ENCODE measurements at regions not wholly inside any gene's neighbourhood (a gene's known extent, or its start where the extent isn't known, plus 50 kb on each side); places are given as distances from the start of the nearest gene placed in this dataset.

DNA sequence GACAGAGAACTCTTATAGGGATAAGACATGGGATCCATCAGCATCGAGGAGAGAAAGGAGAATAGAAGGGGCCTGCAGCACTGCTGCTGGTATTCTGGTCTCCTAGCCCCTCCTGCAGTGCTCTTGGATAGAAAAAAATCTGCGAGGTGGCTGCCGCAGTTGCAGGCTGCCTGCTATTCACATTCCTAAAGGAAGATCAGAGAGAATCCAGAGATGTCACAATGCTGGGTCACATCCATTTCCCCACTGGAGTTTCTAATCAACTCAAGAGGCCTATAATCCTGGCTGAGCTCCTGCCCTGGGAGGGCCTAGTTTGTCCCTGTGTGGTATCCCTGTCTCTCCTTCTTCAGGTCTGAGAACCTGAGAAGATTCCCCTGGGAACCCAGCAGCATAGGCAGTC is 357.8 kb downstream of the MAFB start:
- Mint-ChIP-seq H3K9me3 (0 out of 2 replicates have a peak, but pooled peaks cover 4% of the 10 kb centered on the region), H3K27me3 (ENCODE audit: low read depth) (peaks cover 15% of the 10 kb centered on the region), H3K4me3 (no peak overlapping the region), H3K36me3 (no peaks in the 10 kb centered on the region), H3K27ac (no peak overlapping the region), H3K4me1 (no peaks in the 10 kb centered on the region)
- POLR2A ChIA-PET, result no interaction called here
- DNase-seq (ENCODE audit: low spot score) (no peak), ATAC-seq (no peak)
- CTCF ChIA-PET, result interaction anchor here (0.8 kb wide), 1 partner anchor 12 kb away, joined by 3 read pairs; no protein-coding TSS in a partner anchor
- TF ChIP-seq, protein P1, sequence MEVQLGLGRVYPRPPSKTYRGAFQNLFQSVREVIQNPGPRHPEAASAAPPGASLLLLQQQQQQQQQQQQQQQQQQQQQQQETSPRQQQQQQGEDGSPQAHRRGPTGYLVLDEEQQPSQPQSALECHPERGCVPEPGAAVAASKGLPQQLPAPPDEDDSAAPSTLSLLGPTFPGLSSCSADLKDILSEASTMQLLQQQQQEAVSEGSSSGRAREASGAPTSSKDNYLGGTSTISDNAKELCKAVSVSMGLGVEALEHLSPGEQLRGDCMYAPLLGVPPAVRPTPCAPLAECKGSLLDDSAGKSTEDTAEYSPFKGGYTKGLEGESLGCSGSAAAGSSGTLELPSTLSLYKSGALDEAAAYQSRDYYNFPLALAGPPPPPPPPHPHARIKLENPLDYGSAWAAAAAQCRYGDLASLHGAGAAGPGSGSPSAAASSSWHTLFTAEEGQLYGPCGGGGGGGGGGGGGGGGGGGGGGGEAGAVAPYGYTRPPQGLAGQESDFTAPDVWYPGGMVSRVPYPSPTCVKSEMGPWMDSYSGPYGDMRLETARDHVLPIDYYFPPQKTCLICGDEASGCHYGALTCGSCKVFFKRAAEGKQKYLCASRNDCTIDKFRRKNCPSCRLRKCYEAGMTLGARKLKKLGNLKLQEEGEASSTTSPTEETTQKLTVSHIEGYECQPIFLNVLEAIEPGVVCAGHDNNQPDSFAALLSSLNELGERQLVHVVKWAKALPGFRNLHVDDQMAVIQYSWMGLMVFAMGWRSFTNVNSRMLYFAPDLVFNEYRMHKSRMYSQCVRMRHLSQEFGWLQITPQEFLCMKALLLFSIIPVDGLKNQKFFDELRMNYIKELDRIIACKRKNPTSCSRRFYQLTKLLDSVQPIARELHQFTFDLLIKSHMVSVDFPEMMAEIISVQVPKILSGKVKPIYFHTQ (CRISPR knock-in tag; IDR thresholded peaks at IDR 0.05), result no peak
- no peak for TF ChIP-seq ZNF232 (CRISPR knock-in tag; IDR thresholded peaks at IDR 0.05)
- TF ChIP-seq ZNF121 (CRISPR knock-in tag; IDR thresholded peaks at IDR 0.05), result no peak

DNA sequence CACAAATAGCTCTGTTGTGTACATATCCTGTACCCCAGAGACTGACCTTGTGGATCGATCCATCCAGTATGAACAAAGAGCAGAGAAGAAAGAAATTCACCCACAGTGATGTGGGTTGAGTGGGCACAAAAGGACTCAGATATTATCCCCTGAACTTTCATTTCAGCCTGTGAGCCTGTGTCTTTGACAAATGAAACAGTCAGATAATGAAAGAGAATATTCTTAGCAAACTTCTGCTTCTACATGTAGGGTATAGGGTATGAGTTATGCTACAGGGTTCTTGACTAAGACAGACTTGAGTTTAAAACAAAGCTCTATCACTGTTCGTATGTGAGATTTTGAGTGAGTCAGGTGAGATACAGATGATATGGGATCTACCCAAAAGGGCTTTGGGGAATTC is 359.7 kb downstream of the MAFB start:
- no peaks in the 10 kb centered on the region for H3K36me3 Mint-ChIP-seq
- POLR2A ChIA-PET, result no interaction called here
- ATAC-seq, result no peak
- no peaks in the 10 kb centered on the region for H3K4me1 Mint-ChIP-seq
- H3K27ac Mint-ChIP-seq, result no peak overlapping the region
- H3K4me3 Mint-ChIP-seq, result no peak overlapping the region
- DNase-seq (ENCODE audit: low spot score), result no peak
- CTCF ChIA-PET, result no interaction called here
- peaks cover 13% of the 10 kb centered on the region for H3K27me3 Mint-ChIP-seq (ENCODE audit: low read depth)
- H3K9me3 Mint-ChIP-seq, result peaks cover 7% of the 10 kb centered on the region; the same call in 1 of the 2 replicates
- TF ChIP-seq, protein P2, sequence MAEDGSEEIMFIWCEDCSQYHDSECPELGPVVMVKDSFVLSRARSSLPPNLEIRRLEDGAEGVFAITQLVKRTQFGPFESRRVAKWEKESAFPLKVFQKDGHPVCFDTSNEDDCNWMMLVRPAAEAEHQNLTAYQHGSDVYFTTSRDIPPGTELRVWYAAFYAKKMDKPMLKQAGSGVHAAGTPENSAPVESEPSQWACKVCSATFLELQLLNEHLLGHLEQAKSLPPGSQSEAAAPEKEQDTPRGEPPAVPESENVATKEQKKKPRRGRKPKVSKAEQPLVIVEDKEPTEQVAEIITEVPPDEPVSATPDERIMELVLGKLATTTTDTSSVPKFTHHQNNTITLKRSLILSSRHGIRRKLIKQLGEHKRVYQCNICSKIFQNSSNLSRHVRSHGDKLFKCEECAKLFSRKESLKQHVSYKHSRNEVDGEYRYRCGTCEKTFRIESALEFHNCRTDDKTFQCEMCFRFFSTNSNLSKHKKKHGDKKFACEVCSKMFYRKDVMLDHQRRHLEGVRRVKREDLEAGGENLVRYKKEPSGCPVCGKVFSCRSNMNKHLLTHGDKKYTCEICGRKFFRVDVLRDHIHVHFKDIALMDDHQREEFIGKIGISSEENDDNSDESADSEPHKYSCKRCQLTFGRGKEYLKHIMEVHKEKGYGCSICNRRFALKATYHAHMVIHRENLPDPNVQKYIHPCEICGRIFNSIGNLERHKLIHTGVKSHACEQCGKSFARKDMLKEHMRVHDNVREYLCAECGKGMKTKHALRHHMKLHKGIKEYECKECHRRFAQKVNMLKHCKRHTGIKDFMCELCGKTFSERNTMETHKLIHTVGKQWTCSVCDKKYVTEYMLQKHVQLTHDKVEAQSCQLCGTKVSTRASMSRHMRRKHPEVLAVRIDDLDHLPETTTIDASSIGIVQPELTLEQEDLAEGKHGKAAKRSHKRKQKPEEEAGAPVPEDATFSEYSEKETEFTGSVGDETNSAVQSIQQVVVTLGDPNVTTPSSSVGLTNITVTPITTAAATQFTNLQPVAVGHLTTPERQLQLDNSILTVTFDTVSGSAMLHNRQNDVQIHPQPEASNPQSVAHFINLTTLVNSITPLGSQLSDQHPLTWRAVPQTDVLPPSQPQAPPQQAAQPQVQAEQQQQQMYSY (CRISPR knock-in tag; IDR thresholded peaks at IDR 0.05), result no peak
- TF ChIP-seq TEAD4 (CRISPR knock-in tag; IDR thresholded peaks at IDR 0.05) (no peak), TP53 (CRISPR knock-in tag; IDR thresholded peaks at IDR 0.05) (no peak), KAT7 (CRISPR knock-in tag; IDR thresholded peaks at IDR 0.05; ENCODE audit: borderline replicate concordance) (no peak), ZNF219 (CRISPR knock-in tag; IDR thresholded peaks at IDR 0.05; ENCODE audit: borderline replicate concordance) (no peak), ETV6 (CRISPR knock-in tag; IDR thresholded peaks at IDR 0.05) (no peak), RORB (CRISPR knock-in tag; IDR thresholded peaks at IDR 0.05) (no peak), NFE2L1 (CRISPR knock-in tag; IDR thresholded peaks at IDR 0.05) (no peak), OVOL2 (CRISPR knock-in tag; IDR thresholded peaks at IDR 0.05; ENCODE audit: borderline replicate concordance) (no peak), NR1H2 (CRISPR knock-in tag; IDR thresholded peaks at IDR 0.05) (no peak), SMAD4 (CRISPR knock-in tag; IDR thresholded peaks at IDR 0.05) (no peak), MYBL2 (CRISPR knock-in tag; IDR thresholded peaks at IDR 0.05) (no peak), SOX15 (CRISPR knock-in tag; IDR thresholded peaks at IDR 0.05) (no peak)
- TF ChIP-seq, protein P3, sequence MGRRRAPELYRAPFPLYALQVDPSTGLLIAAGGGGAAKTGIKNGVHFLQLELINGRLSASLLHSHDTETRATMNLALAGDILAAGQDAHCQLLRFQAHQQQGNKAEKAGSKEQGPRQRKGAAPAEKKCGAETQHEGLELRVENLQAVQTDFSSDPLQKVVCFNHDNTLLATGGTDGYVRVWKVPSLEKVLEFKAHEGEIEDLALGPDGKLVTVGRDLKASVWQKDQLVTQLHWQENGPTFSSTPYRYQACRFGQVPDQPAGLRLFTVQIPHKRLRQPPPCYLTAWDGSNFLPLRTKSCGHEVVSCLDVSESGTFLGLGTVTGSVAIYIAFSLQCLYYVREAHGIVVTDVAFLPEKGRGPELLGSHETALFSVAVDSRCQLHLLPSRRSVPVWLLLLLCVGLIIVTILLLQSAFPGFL (CRISPR knock-in tag; IDR thresholded peaks at IDR 0.05; ENCODE audit: borderline replicate concordance), result no peak
- TF ChIP-seq, protein P4, sequence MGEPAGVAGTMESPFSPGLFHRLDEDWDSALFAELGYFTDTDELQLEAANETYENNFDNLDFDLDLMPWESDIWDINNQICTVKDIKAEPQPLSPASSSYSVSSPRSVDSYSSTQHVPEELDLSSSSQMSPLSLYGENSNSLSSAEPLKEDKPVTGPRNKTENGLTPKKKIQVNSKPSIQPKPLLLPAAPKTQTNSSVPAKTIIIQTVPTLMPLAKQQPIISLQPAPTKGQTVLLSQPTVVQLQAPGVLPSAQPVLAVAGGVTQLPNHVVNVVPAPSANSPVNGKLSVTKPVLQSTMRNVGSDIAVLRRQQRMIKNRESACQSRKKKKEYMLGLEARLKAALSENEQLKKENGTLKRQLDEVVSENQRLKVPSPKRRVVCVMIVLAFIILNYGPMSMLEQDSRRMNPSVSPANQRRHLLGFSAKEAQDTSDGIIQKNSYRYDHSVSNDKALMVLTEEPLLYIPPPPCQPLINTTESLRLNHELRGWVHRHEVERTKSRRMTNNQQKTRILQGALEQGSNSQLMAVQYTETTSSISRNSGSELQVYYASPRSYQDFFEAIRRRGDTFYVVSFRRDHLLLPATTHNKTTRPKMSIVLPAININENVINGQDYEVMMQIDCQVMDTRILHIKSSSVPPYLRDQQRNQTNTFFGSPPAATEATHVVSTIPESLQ (CRISPR knock-in tag; IDR thresholded peaks at IDR 0.05), result no peak
- TF ChIP-seq, protein P1 (CRISPR knock-in tag; IDR thresholded peaks at IDR 0.05), result no peak
- TF ChIP-seq, protein P5, sequence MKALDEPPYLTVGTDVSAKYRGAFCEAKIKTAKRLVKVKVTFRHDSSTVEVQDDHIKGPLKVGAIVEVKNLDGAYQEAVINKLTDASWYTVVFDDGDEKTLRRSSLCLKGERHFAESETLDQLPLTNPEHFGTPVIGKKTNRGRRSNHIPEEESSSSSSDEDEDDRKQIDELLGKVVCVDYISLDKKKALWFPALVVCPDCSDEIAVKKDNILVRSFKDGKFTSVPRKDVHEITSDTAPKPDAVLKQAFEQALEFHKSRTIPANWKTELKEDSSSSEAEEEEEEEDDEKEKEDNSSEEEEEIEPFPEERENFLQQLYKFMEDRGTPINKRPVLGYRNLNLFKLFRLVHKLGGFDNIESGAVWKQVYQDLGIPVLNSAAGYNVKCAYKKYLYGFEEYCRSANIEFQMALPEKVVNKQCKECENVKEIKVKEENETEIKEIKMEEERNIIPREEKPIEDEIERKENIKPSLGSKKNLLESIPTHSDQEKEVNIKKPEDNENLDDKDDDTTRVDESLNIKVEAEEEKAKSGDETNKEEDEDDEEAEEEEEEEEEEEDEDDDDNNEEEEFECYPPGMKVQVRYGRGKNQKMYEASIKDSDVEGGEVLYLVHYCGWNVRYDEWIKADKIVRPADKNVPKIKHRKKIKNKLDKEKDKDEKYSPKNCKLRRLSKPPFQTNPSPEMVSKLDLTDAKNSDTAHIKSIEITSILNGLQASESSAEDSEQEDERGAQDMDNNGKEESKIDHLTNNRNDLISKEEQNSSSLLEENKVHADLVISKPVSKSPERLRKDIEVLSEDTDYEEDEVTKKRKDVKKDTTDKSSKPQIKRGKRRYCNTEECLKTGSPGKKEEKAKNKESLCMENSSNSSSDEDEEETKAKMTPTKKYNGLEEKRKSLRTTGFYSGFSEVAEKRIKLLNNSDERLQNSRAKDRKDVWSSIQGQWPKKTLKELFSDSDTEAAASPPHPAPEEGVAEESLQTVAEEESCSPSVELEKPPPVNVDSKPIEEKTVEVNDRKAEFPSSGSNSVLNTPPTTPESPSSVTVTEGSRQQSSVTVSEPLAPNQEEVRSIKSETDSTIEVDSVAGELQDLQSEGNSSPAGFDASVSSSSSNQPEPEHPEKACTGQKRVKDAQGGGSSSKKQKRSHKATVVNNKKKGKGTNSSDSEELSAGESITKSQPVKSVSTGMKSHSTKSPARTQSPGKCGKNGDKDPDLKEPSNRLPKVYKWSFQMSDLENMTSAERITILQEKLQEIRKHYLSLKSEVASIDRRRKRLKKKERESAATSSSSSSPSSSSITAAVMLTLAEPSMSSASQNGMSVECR (CRISPR knock-in tag; IDR thresholded peaks at IDR 0.05; ENCODE audit: borderline replicate concordance), result no peak

All from WTC11 (cell line).